Ishikawa (cell line): ENCODE measurements at regions not wholly inside any gene's neighbourhood (a gene's known extent, or its start where the extent isn't known, plus 50 kb on each side); places are given as distances from the start of the nearest gene placed in this dataset.
A peak's percentile ranks its signal among the peaks of the same experiment; 100 is the strongest.

ENCODE experiments used
- CEBPB ChIP-seq: IDR thresholded peaks from 2 replicates; pipeline ENCODE4 v1.6.1; 2012
- CREB1 ChIP-seq: IDR thresholded peaks from 2 replicates; pipeline ENCODE4 v1.6.1; 2012; ENCODE audit warnings: low read depth
- EGR1 ChIP-seq: IDR thresholded peaks from 2 replicates; pipeline ENCODE4 v1.6.1; 2012
- EP300 ChIP-seq: IDR thresholded peaks from 2 replicates; pipeline ENCODE4 v1.6.1; 2012; ENCODE audit warnings: borderline replicate concordance
- FOXM1 ChIP-seq: IDR thresholded peaks from 2 replicates; pipeline ENCODE4 v1.6.1; 2012; ENCODE audit warnings: low read depth, borderline replicate concordance
- NFIC ChIP-seq: IDR thresholded peaks from 2 replicates; pipeline ENCODE4 v1.6.1; 2012
- RAD21 ChIP-seq: IDR thresholded peaks from 2 replicates; pipeline ENCODE4 v1.6.1; 2012; ENCODE audit warnings: low read depth
- TAF1 ChIP-seq: IDR thresholded peaks from 2 replicates; pipeline ENCODE4 v1.6.1; 2012; ENCODE audit warnings: low read depth, mild to moderate bottlenecking
- TCF12 ChIP-seq: IDR thresholded peaks from 2 replicates; pipeline ENCODE4 v1.6.1; 2012; ENCODE audit warnings: low read depth
- TEAD4 ChIP-seq: IDR thresholded peaks from 2 replicates; pipeline ENCODE4 v1.6.1; 2012
- USF1 ChIP-seq: IDR thresholded peaks from 2 replicates; pipeline ENCODE4 v1.6.1; 2012
- YY1 ChIP-seq: IDR thresholded peaks from 2 replicates; pipeline ENCODE4 v1.6.1; 2012; ENCODE audit warnings: low read depth
- ZBTB7A ChIP-seq: IDR thresholded peaks from 2 replicates; pipeline ENCODE4 v1.6.1; 2012; ENCODE audit warnings: low read depth
- TF ChIP-seq, protein P1 (sequence below): IDR thresholded peaks from 2 replicates; pipeline ENCODE4 v1.6.1; 2012; ENCODE audit warnings: low read depth, mild to moderate bottlenecking
- TF ChIP-seq, protein P2 (sequence below): IDR thresholded peaks from 2 replicates; pipeline ENCODE4 v1.6.1; 2012

- no peak for TF ChIP-seq EGR1
- TF ChIP-seq EP300 = no peak
- no peak for TF ChIP-seq FOXM1
- no peak for TF ChIP-seq CEBPB
- no peak for TF ChIP-seq TEAD4
- no peak for TF ChIP-seq CREB1
- no peak for TF ChIP-seq ZBTB7A
- no peak; the same call in 1 of the 2 replicates for TF ChIP-seq RAD21
- no peak for TF ChIP-seq YY1
- no peak for TF ChIP-seq USF1
- no peak for TF ChIP-seq TAF1
- TF ChIP-seq, protein P1, sequence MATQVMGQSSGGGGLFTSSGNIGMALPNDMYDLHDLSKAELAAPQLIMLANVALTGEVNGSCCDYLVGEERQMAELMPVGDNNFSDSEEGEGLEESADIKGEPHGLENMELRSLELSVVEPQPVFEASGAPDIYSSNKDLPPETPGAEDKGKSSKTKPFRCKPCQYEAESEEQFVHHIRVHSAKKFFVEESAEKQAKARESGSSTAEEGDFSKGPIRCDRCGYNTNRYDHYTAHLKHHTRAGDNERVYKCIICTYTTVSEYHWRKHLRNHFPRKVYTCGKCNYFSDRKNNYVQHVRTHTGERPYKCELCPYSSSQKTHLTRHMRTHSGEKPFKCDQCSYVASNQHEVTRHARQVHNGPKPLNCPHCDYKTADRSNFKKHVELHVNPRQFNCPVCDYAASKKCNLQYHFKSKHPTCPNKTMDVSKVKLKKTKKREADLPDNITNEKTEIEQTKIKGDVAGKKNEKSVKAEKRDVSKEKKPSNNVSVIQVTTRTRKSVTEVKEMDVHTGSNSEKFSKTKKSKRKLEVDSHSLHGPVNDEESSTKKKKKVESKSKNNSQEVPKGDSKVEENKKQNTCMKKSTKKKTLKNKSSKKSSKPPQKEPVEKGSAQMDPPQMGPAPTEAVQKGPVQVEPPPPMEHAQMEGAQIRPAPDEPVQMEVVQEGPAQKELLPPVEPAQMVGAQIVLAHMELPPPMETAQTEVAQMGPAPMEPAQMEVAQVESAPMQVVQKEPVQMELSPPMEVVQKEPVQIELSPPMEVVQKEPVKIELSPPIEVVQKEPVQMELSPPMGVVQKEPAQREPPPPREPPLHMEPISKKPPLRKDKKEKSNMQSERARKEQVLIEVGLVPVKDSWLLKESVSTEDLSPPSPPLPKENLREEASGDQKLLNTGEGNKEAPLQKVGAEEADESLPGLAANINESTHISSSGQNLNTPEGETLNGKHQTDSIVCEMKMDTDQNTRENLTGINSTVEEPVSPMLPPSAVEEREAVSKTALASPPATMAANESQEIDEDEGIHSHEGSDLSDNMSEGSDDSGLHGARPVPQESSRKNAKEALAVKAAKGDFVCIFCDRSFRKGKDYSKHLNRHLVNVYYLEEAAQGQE = no peak
- no peak for TF ChIP-seq TCF12
- TF ChIP-seq NFIC = no peak
- TF ChIP-seq, protein P2, sequence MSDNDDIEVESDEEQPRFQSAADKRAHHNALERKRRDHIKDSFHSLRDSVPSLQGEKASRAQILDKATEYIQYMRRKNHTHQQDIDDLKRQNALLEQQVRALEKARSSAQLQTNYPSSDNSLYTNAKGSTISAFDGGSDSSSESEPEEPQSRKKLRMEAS = no peak
Observed at GRCh38 chrX:34341258-34341657, 209.1 kb upstream of the FAM47A start.

DNA sequence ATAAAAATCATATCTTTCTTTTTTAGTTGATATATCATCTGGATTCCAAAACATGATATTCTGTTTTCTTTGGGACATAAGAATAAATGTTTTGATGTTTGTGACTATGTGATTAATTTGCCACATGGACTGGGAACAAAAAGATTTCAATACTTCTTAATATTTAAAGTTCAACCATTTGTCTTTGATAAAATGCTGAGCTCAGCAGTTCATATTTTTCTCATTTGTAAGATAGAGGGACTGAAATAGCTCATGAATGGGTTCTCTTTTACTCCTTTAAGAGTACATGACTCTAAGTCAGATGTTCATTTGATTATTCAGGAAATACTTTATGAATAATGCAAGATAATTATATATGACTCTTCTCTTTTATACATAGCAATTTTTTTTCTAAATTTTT lies 205.9 kb upstream of the FAM47A start:
- TF ChIP-seq TAF1 = no peak
- no peak for TF ChIP-seq RAD21
- TF ChIP-seq YY1 = no peak
- no peak for TF ChIP-seq CEBPB
- TF ChIP-seq ZBTB7A = no peak
- no peak for TF ChIP-seq CREB1
- no peak for TF ChIP-seq NFIC
- TF ChIP-seq, protein P2 = no peak
- TF ChIP-seq, protein P1 = no peak
- TF ChIP-seq TEAD4 = no peak
- TF ChIP-seq TCF12 = no peak
- no peak for TF ChIP-seq FOXM1
- no peak for TF ChIP-seq EP300
- TF ChIP-seq EGR1 = no peak
- TF ChIP-seq USF1 = no peak

GRCh38 chrX:34332334-34332733 lies 200.2 kb upstream of the FAM47A start:
- TF ChIP-seq RAD21 (peak; percentile 12; the same call in 1 of the 2 replicates), TEAD4 (no peak)

DNA sequence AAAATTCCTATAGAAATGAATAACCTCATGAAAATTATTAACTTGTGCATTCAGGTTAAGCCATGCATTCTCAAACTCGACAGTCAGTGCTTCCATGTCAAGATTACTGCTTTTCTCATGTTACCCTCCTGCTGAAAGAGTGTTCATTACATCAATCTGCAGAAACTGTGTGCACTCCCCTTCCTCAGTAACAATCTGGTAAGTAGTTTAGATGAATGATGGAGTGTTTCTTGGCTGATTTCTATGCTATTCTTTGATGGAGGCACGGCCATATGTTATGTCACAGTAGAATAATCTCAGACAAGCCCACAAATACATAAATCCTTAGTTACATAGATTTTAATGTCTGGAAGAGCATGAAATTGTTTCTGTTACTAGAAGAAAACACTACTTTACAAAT lies 193.3 kb upstream of the FAM47A start:
- TF ChIP-seq YY1 (no peak), ZBTB7A (no peak), CEBPB (no peak), FOXM1 (no peak), EP300 (no peak), CREB1 (no peak), USF1 (no peak)
- TF ChIP-seq, protein P2 = no peak

- TF ChIP-seq RAD21 (peak; percentile 70), ZBTB7A (no peak)
Observed at GRCh38 chrX:34300871-34301270, 168.8 kb upstream of the FAM47A start.

DNA sequence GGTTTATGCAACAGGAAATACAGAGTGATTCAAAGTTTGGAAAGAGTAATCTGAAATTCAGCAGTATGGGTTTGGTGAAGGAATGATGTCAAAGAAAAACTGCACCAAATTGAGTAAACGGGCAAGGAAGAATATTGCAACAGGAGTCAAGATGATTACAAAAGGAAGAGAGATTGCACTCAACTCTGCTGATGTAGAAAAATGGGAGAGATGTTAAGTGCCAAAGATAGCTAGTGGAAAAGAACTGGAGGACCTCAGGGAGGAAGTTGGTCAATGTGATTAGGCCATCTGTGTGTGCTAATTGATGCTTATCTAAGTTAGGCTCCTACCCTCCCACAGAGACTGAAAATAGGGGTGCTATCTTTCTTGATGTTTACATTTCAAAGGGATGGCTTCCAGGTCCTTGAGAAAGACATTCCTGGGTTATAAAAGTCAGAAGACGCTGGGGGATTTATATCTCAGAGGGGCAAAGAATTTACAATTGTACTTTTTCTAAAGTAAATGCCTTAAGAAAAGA lies 167.4 kb upstream of the FAM47A start:
- no peak for TF ChIP-seq YY1
- no peak for TF ChIP-seq NFIC
- no peak for TF ChIP-seq CREB1
- no peak for TF ChIP-seq TCF12
- TF ChIP-seq USF1 = no peak
- TF ChIP-seq TAF1 = no peak
- no peak for TF ChIP-seq EGR1
- no peak for TF ChIP-seq TEAD4
